ENCODE measurements at regions not wholly inside any gene's neighbourhood (a gene's known extent, or its start where the extent isn't known, plus 50 kb on each side); places are given as distances from the start of the nearest gene placed in this dataset.
"Not testable (repeated sequence)": the region's sequence is repeated elsewhere in the genome, so short reads cannot be mapped to it uniquely, and the experiment has no call there.

GRCh38 chr21:31819692-31820091 is 53.1 kb upstream of the HUNK start:
- not testable (repeated sequence) for DNase-seq (ENCODE audit: low read depth in 2 of 2)

GRCh38 chr21:31814356-31814755 is 58.5 kb upstream of the HUNK start:
- not testable (repeated sequence) for DNase-seq (ENCODE audit: low read depth in 2 of 2)

GRCh38 chr21:31813862-31814261 is 59.0 kb upstream of the HUNK start:
- no peak for DNase-seq (ENCODE audit: low read depth in 2 of 2)

- DNase-seq (ENCODE audit: low read depth in 2 of 2), result no peak
Observed at GRCh38 chr21:31804008-31804394, 68.8 kb upstream of the HUNK start.

GRCh38 chr21:31803039-31804007 is 69.5 kb upstream of the HUNK start:
- no peak for DNase-seq (ENCODE audit: low read depth in 2 of 2)

GRCh38 chr21:31802331-31802730 is 70.4 kb upstream of the SCAF4 start:
- DNase-seq (ENCODE audit: low read depth in 2 of 2), result no peak

GRCh38 chr21:31801551-31802219 is 69.8 kb upstream of the SCAF4 start:
- DNase-seq (ENCODE audit: low read depth in 2 of 2), result no peak

- no peak for DNase-seq (ENCODE audit: low read depth in 2 of 2)
Observed at GRCh38 chr21:31798842-31799704, 67.2 kb upstream of the SCAF4 start.

- no peak for DNase-seq (ENCODE audit: low read depth in 2 of 2)
Observed at GRCh38 chr21:31795992-31796391, 64.1 kb upstream of the SCAF4 start.

GRCh38 chr21:31790420-31790819 is 58.5 kb upstream of the SCAF4 start:
- DNase-seq (ENCODE audit: low read depth in 2 of 2), result not testable (repeated sequence)

GRCh38 chr21:31788581-31788980 is 56.7 kb upstream of the SCAF4 start:
- DNase-seq (ENCODE audit: low read depth in 2 of 2), result no peak

GRCh38 chr21:31787691-31788090 is 55.8 kb upstream of the SCAF4 start:
- DNase-seq (ENCODE audit: low read depth in 2 of 2), result not testable (repeated sequence)

- DNase-seq (ENCODE audit: low read depth in 2 of 2), result no peak
Observed at GRCh38 chr21:31786164-31786920, 54.4 kb upstream of the SCAF4 start.

- peak; percentile 41 to 42 for DNase-seq (ENCODE audit: low read depth in 2 of 2)
Observed at GRCh38 chr21:31785237-31786163, 53.6 kb upstream of the SCAF4 start.

GRCh38 chr21:31781737-31782136 is 49.8 kb upstream of the SCAF4 start:
- no peak for DNase-seq (ENCODE audit: low read depth in 2 of 2)

All from stimulated activated CD4-positive, alpha-beta T cell treated with anti-CD3 and anti-CD28 coated beads, Interleukin-4, amount 100 ng/mL, for 48 hours (primary cell).